Motor neuron (in vitro differentiated cells): ENCODE measurements at regions not wholly inside any gene's neighbourhood (a gene's known extent, or its start where the extent isn't known, plus 50 kb on each side); places are given as distances from the start of the nearest gene placed in this dataset.
"Not testable (repeated sequence)": the region's sequence is repeated elsewhere in the genome, so short reads cannot be mapped to it uniquely, and the experiment has no call there.

Experiments
- ATAC-seq, 8 experiments: fragments of 200-7000 bp; cut with Tn5 transposase; replicated peaks in 6 of 8; 2 replicates each; pipeline ENCODE4 v1.8.0; 2021; ENCODE audit warnings: mild to moderate bottlenecking in 8 of 8, moderate library complexity in 8 of 8
- H3K27ac ChIP-seq, 2 donors: fragments of 250-450 bp; sonication (Bioruptor Pico); 2 replicates each; pipeline ENCODE4 v1.9.0; 2021; ENCODE audit warnings: antibody characterized with exemption in 2 of 2, mild to moderate bottlenecking in 2 of 2, moderate library complexity in 1 of 2
- H3K4me1 ChIP-seq, 2 donors: fragments of 250-450 bp; sonication (Bioruptor Pico); replicated peaks in 1 of 2; 2 replicates each; pipeline ENCODE4 v1.6.1; 2021; ENCODE audit warnings: antibody characterized with exemption in 2 of 2, mild to moderate bottlenecking in 2 of 2, moderate library complexity in 1 of 2
- H3K4me3 ChIP-seq, 5 donors: fragments of 250-450 bp; sonication (Bioruptor Pico); 2 replicates each; pipeline ENCODE4 v1.9.0; 2021; ENCODE audit warnings: antibody characterized with exemption in 5 of 5, mild to moderate bottlenecking in 5 of 5, moderate library complexity in 4 of 5
- WGBS, 10 experiments: fragments of 450-650 bp; shearing (Covaris generic); methylation state at CpG; one replicate each; pipeline ENCODE4 v1.0.0; 2022; 5-methylcytosine and 5-hydroxymethylcytosine counted together
- in situ Hi-C, 9 experiments: fragments of 400-800 bp; cut with MboI; loops; one replicate each; pipeline ENCODE4 v1.15.0; 2021; ENCODE audit warnings: low sequenced_read_pairs in 9 of 9, low pct_unique_long_range_greater_than_20kb in 2 of 9; ENCODE audit not compliant: unreplicated experiment in 9 of 9

- in situ Hi-C loops, H3K4me3 ChIP-seq, ATAC-seq, H3K27ac ChIP-seq, H3K4me1 ChIP-seq: not testable (repeated sequence)
- 90 to 94% methylated on average over 3 to 7 of the region's 21 CpGs; no CpG with 5 or more reads in 8 of the 10 experiments for WGBS, 10 experiments
Measured at GRCh38 chr11:67817558-67817957, 143.1 kb upstream of the ALDH3B2 start.

- H3K4me1 ChIP-seq, H3K4me3 ChIP-seq, in situ Hi-C loops, ATAC-seq, H3K27ac ChIP-seq: not testable (repeated sequence)
- WGBS, 10 experiments = 43 to 100% (median 75%) methylated on average over 1 of the region's 2 CpGs; no CpG with 5 or more reads in 5 of the 10 experiments
Measured at GRCh38 chr11:67809301-67809700, 134.9 kb upstream of the ALDH3B2 start.

- WGBS, 10 experiments = 100% methylated on average over 2 of the region's 14 CpGs; no CpG with 5 or more reads in 9 of the 10 experiments
- H3K27ac ChIP-seq, H3K4me3 ChIP-seq, ATAC-seq, in situ Hi-C loops: not testable (repeated sequence)
- peaks cover 6 to 11% of the 10 kb centered on the region in 2 donors for H3K4me1 ChIP-seq
Measured at GRCh38 chr11:67807896-67808295, 133.5 kb upstream of the ALDH3B2 start.

- not testable (repeated sequence) for H3K27ac ChIP-seq
Measured at GRCh38 chr11:67806728-67807235, 132.4 kb upstream of the ALDH3B2 start.

GRCh38 chr11:67806183-67806582 is 131.8 kb upstream of the ALDH3B2 start:
- WGBS, 10 experiments = no CpG with 5 or more reads among the region's 26 CpGs
- Histone ChIP-seq H3K4me1 (peaks cover 6 to 11% of the 10 kb centered on the region in 2 donors), H3K4me3 (peak overlapping the region; percentile 45 to 83 (median 51))
- ATAC-seq, in situ Hi-C loops, H3K27ac ChIP-seq: not testable (repeated sequence)

More at GRCh38 chr11:67806728-67807235, 132.4 kb upstream of the ALDH3B2 start:
- Histone ChIP-seq H3K4me3 (peak overlapping the region in 4 of 5 donors; percentile 45 to 83 (median 50)), H3K4me1 (peaks cover 6 to 11% of the 10 kb centered on the region in 2 donors)
- WGBS, 10 experiments = 0 to 54% (median 0%) methylated on average over 1 to 3 of the region's 8 CpGs; no CpG with 5 or more reads in 7 of the 10 experiments
- in situ Hi-C loops, ATAC-seq: not testable (repeated sequence)

GRCh38 chr11:67805253-67806126 is 131.1 kb upstream of the ALDH3B2 start:
- Histone ChIP-seq H3K4me3 (peak overlapping the region; percentile 45 to 83 (median 54)), H3K27ac (peak overlapping the region; percentile 91 to 95)
- in situ Hi-C loops, H3K4me1 ChIP-seq: not testable (repeated sequence)
- WGBS, 10 experiments = no CpG with 5 or more reads among the region's 66 CpGs
- peak; percentile 98 to 100 (median 99) for ATAC-seq

- Histone ChIP-seq H3K27ac (peak overlapping the region; percentile 67 to 88), H3K4me3 (peak overlapping the region; percentile 45 to 83 (median 54))
- in situ Hi-C loops, H3K4me1 ChIP-seq: not testable (repeated sequence)
- peak in 2 of 8 experiments; percentile 41 to 51 for ATAC-seq
- WGBS, 10 experiments = 8% methylated on average over 2 of the region's 47 CpGs; no CpG with 5 or more reads in 9 of the 10 experiments
Measured at GRCh38 chr11:67804435-67805252, 130.2 kb upstream of the ALDH3B2 start.

- WGBS, 10 experiments = 100% methylated on average over 1 to 2 of the region's 4 CpGs; no CpG with 5 or more reads in 8 of the 10 experiments
- H3K27ac ChIP-seq, ATAC-seq, H3K4me1 ChIP-seq, in situ Hi-C loops, H3K4me3 ChIP-seq: not testable (repeated sequence)
Measured at GRCh38 chr11:67803519-67803918, 129.1 kb upstream of the ALDH3B2 start.

- WGBS, 10 experiments = 100% methylated on average over 3 of the region's 7 CpGs; no CpG with 5 or more reads in 9 of the 10 experiments
- H3K4me3 ChIP-seq, H3K27ac ChIP-seq, in situ Hi-C loops, ATAC-seq, H3K4me1 ChIP-seq: not testable (repeated sequence)
Measured at GRCh38 chr11:67803055-67803454, 128.6 kb upstream of the ALDH3B2 start.

GRCh38 chr11:67802623-67803022 is 128.2 kb upstream of the ALDH3B2 start:
- in situ Hi-C loops, H3K4me1 ChIP-seq, H3K27ac ChIP-seq, ATAC-seq, H3K4me3 ChIP-seq: not testable (repeated sequence)
- WGBS, 10 experiments = 80 to 90% methylated on average over 1 to 2 of the region's 4 CpGs; no CpG with 5 or more reads in 8 of the 10 experiments

- WGBS, 10 experiments = 80 to 100% (median 89%) methylated on average over 1 to 5 of the region's 6 CpGs; no CpG with 5 or more reads in 7 of the 10 experiments
- in situ Hi-C loops, H3K27ac ChIP-seq, H3K4me1 ChIP-seq, H3K4me3 ChIP-seq, ATAC-seq: not testable (repeated sequence)
Measured at GRCh38 chr11:67801397-67801796, 127.0 kb upstream of the ALDH3B2 start.

GRCh38 chr11:67800591-67800990 is 126.2 kb upstream of the ALDH3B2 start:
- H3K27ac ChIP-seq, in situ Hi-C loops, H3K4me3 ChIP-seq, ATAC-seq, H3K4me1 ChIP-seq: not testable (repeated sequence)
- WGBS, 10 experiments = 20 to 75% (median 55%) methylated on average over 1 to 7 of the region's 11 CpGs; no CpG with 5 or more reads in 6 of the 10 experiments
